ENCODE measurements at regions not wholly inside any gene's neighbourhood (a gene's known extent, or its start where the extent isn't known, plus 50 kb on each side); places are given as distances from the start of the nearest gene placed in this dataset.
"Not testable (repeated sequence)": the region's sequence is repeated elsewhere in the genome, so short reads cannot be mapped to it uniquely, and the experiment has no call there.

DNA sequence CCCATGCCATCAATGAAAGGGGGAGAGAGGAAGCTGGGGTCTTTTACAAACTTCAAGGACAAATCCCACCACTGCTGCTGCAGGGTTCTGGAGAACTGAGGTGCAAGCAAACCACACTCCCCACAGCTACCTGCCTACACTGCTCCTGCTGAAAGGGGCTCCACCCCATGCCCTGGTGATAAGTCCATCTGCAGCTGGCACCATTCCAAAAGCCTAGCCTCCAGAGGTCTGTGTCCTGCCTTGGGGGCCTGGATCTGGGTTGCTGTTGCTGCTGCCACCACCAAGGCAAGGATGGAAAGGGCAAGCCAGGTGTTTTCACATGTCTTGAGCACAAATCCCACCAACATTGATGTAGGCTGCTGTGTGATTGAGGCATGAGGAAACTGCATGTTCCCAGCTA is 97.4 kb upstream of the UBE2E3 start:
- Histone ChIP-seq H3K9me3 (ENCODE audit: control insufficient read depth, low read length) (no peaks in the 10 kb centered on the region), H3K4me3 (ENCODE audit: low read length) (no peak overlapping the region), H3K36me3 (ENCODE audit: control insufficient read depth, insufficient read depth, low read length) (no peaks in the 10 kb centered on the region), H3K27me3 (ENCODE audit: control insufficient read depth, insufficient read depth, low read length, poor library complexity, severe bottlenecking) (no peaks in the 10 kb centered on the region), H3K9ac (ENCODE audit: extremely low read depth, low read length, poor library complexity, severe bottlenecking) (no peak overlapping the region), H3K27ac (ENCODE audit: low read depth, low read length) (no peak overlapping the region), H3K4me1 (ENCODE audit: control insufficient read depth, insufficient read depth, low read length) (no peaks in the 10 kb centered on the region)
- Mint-ChIP-seq H3K27me3 (ENCODE audit: insufficient read depth) (no peaks in the 10 kb centered on the region), H3K36me3 (ENCODE audit: low read depth) (no peaks in the 10 kb centered on the region), H3K4me3 (no peak overlapping the region), H3K4me1 (no peaks in the 10 kb centered on the region), H3K9me3 (no peaks in the 10 kb centered on the region), H3K27ac (no peak overlapping the region)
- TF ChIP-seq, protein P1, sequence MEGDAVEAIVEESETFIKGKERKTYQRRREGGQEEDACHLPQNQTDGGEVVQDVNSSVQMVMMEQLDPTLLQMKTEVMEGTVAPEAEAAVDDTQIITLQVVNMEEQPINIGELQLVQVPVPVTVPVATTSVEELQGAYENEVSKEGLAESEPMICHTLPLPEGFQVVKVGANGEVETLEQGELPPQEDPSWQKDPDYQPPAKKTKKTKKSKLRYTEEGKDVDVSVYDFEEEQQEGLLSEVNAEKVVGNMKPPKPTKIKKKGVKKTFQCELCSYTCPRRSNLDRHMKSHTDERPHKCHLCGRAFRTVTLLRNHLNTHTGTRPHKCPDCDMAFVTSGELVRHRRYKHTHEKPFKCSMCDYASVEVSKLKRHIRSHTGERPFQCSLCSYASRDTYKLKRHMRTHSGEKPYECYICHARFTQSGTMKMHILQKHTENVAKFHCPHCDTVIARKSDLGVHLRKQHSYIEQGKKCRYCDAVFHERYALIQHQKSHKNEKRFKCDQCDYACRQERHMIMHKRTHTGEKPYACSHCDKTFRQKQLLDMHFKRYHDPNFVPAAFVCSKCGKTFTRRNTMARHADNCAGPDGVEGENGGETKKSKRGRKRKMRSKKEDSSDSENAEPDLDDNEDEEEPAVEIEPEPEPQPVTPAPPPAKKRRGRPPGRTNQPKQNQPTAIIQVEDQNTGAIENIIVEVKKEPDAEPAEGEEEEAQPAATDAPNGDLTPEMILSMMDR (conservative IDR thresholded peaks at IDR 0.05), result no peak
- DNase-seq, result no peak

DNA sequence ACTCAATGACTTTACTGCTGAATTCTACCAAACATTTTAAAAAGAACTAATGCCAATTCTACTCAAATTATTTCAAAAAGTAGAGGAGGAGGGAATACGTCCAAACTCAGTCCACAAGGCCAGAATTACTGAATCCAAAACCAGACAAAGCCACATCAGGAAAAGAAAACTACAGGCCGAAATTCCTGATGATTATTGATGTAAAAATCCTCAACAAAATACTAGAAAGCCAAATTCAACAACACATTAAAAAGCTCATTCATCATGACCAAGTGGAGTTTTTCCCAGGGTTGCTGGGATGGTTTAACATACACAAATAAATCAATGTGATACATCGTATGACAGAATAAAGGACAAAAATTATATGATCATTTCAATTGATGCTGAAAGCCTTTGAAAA is 103.9 kb upstream of the UBE2E3 start:
- Mint-ChIP-seq H3K27ac (no peak overlapping the region), H3K4me1 (no peaks in the 10 kb centered on the region), H3K9me3 (no peaks in the 10 kb centered on the region), H3K36me3 (ENCODE audit: low read depth) (no peaks in the 10 kb centered on the region), H3K27me3 (ENCODE audit: insufficient read depth) (no peaks in the 10 kb centered on the region), H3K4me3 (no peak overlapping the region)
- no peak overlapping the region for H3K4me3 ChIP-seq (ENCODE audit: low read length)
- TF ChIP-seq, protein P1 (conservative IDR thresholded peaks at IDR 0.05), result no peak
- no peaks in the 10 kb centered on the region for H3K4me1 ChIP-seq (ENCODE audit: control insufficient read depth, insufficient read depth, low read length)
- H3K36me3 ChIP-seq (ENCODE audit: control insufficient read depth, insufficient read depth, low read length), result no peaks in the 10 kb centered on the region
- H3K9me3 ChIP-seq (ENCODE audit: control insufficient read depth, low read length), result no peaks in the 10 kb centered on the region
- no peaks in the 10 kb centered on the region for H3K27me3 ChIP-seq (ENCODE audit: control insufficient read depth, insufficient read depth, low read length, poor library complexity, severe bottlenecking)
- H3K27ac ChIP-seq (ENCODE audit: low read depth, low read length), result no peak overlapping the region
- DNase-seq, result no peak
- 37% methylated on average over 3 of the region's 3 CpGs; no CpG with 5 or more reads in 1 of the 2 experiments for WGBS, 2 experiments (ENCODE audit: insufficient coverage in 1 of 2, insufficient read length in 1 of 2)
- no peak overlapping the region for H3K9ac ChIP-seq (ENCODE audit: extremely low read depth, low read length, poor library complexity, severe bottlenecking)

DNA sequence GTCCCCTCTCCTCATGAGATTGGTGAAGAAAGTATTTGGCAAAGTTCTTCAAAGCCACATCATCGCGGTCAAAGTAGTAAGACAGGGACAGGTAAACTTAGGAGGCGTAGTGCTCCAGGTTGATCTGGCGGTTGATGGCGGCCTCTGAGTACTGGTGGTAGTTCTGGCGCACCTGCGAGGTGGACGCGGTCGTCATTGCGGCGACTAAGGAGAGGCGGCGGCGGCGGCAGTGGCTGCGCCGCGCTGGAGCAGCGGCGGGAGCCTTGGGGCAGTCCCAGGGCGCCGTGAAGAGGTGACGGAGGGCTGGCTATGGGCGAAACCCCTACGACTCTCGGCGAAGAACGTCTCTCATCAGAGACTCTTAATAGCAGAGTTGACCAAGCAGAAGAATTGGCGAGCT is 107.2 kb upstream of the UBE2E3 start:
- H3K36me3 Mint-ChIP-seq (ENCODE audit: low read depth), result no peaks in the 10 kb centered on the region
- no peak overlapping the region for H3K27ac Mint-ChIP-seq
- peaks cover 11% of the 10 kb centered on the region for H3K4me1 Mint-ChIP-seq
- no peak for DNase-seq
- H3K27me3 ChIP-seq (ENCODE audit: control insufficient read depth, insufficient read depth, low read length, poor library complexity, severe bottlenecking), result no peaks in the 10 kb centered on the region
- no peak overlapping the region for H3K9ac ChIP-seq (ENCODE audit: extremely low read depth, low read length, poor library complexity, severe bottlenecking)
- TF ChIP-seq, protein P1 (conservative IDR thresholded peaks at IDR 0.05), result no peak
- H3K4me3 Mint-ChIP-seq, result no peak overlapping the region
- no peaks in the 10 kb centered on the region for H3K27me3 Mint-ChIP-seq (ENCODE audit: insufficient read depth)
- no peaks in the 10 kb centered on the region for H3K36me3 ChIP-seq (ENCODE audit: control insufficient read depth, insufficient read depth, low read length)
- H3K4me1 ChIP-seq (ENCODE audit: control insufficient read depth, insufficient read depth, low read length), result no peaks in the 10 kb centered on the region
- no peak overlapping the region for H3K4me3 ChIP-seq (ENCODE audit: low read length)
- no peaks in the 10 kb centered on the region for H3K9me3 Mint-ChIP-seq
- H3K27ac ChIP-seq (ENCODE audit: low read depth, low read length), result no peak overlapping the region
- no peaks in the 10 kb centered on the region for H3K9me3 ChIP-seq (ENCODE audit: control insufficient read depth, low read length)
- 89 to 100% methylated on average over 5 to 26 of the region's 30 CpGs for WGBS, 2 experiments (ENCODE audit: insufficient coverage in 1 of 2, insufficient read length in 1 of 2)

DNA sequence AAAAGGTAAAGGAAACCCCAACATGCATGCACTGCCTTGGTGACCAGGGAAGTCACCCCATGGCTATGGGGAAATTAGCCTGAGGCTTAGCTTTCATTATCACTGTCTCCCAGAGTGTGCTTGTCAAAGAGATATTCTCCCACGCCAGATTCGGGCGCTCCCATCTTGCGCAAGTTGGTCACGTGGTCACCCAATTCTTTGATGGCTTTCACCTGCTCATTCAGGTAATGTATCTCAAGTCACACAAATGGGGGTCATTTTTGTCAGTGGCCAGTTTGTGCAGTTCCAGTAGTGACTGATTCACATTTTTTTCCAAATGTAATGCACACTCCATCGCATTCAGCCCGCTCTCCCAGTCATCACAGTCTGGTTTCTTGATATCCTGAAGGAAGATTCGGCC is 107.6 kb upstream of the UBE2E3 start:
- DNase-seq; H3K4me3 ChIP-seq (ENCODE audit: low read length); H3K9ac ChIP-seq (ENCODE audit: extremely low read depth, low read length, poor library complexity, severe bottlenecking); H3K27me3 Mint-ChIP-seq (ENCODE audit: insufficient read depth); H3K9me3 ChIP-seq (ENCODE audit: control insufficient read depth, low read length); H3K4me3 Mint-ChIP-seq; H3K9me3 Mint-ChIP-seq; H3K27ac Mint-ChIP-seq; H3K4me1 ChIP-seq (ENCODE audit: control insufficient read depth, insufficient read depth, low read length); H3K27ac ChIP-seq (ENCODE audit: low read depth, low read length); H3K36me3 ChIP-seq (ENCODE audit: control insufficient read depth, insufficient read depth, low read length); H3K27me3 ChIP-seq (ENCODE audit: control insufficient read depth, insufficient read depth, low read length, poor library complexity, severe bottlenecking); H3K36me3 Mint-ChIP-seq (ENCODE audit: low read depth): not testable (repeated sequence)
- H3K4me1 Mint-ChIP-seq, result peaks cover 11% of the 10 kb centered on the region
- WGBS, 2 experiments (ENCODE audit: insufficient coverage in 1 of 2, insufficient read length in 1 of 2), result 90 to 100% methylated on average over 3 to 6 of the region's 8 CpGs
